ENCODE measurements at regions not wholly inside any gene's neighbourhood (a gene's known extent, or its start where the extent isn't known, plus 50 kb on each side); places are given as distances from the start of the nearest gene placed in this dataset.
A peak's percentile ranks its signal among the peaks of the same experiment; 100 is the strongest.

- no peak for TF ChIP-seq SNAPC4 (CRISPR knock-in tag; IDR thresholded peaks at IDR 0.05)
- no peak for TF ChIP-seq ZKSCAN1 (IDR thresholded peaks at IDR 0.05; ENCODE audit: low read length)
- TF ChIP-seq GABPA (IDR thresholded peaks at IDR 0.05; ENCODE audit: low read depth, low read length) = no peak
- TF ChIP-seq GABPA (CRISPR knock-in tag; IDR thresholded peaks at IDR 0.05; ENCODE audit: low read depth) = peak; percentile 46; the same call in 1 of the 2 replicates
- TF ChIP-seq ARHGAP35 (CRISPR knock-in tag; IDR thresholded peaks at IDR 0.05; ENCODE audit: borderline replicate concordance) = 0 out of 2 replicates have a peak, but pooled peaks have one; percentile 27
- peak; percentile 98 for TF ChIP-seq SKI (IDR thresholded peaks at IDR 0.05; ENCODE audit: partially characterized antibody)
- TF ChIP-seq FLYWCH1 (CRISPR knock-in tag; IDR thresholded peaks at IDR 0.05) = no peak
- TF ChIP-seq RBAK (CRISPR knock-in tag; IDR thresholded peaks at IDR 0.05) = no peak
- TF ChIP-seq PAWR (CRISPR knock-in tag; IDR thresholded peaks at IDR 0.05; ENCODE audit: borderline replicate concordance) = no peak
- no peak for TF ChIP-seq E2F2 (CRISPR knock-in tag; IDR thresholded peaks at IDR 0.05; ENCODE audit: borderline replicate concordance)
- peak; percentile 62 for TF ChIP-seq ZNF574 (CRISPR knock-in tag; IDR thresholded peaks at IDR 0.05)
- no peak for TF ChIP-seq ZNF235 (CRISPR knock-in tag; IDR thresholded peaks at IDR 0.05; ENCODE audit: borderline replicate concordance)
- TF ChIP-seq ZNF703 (CRISPR knock-in tag; IDR thresholded peaks at IDR 0.05; ENCODE audit: borderline replicate concordance) = no peak
- no peak for TF ChIP-seq BRF2 (CRISPR knock-in tag; IDR thresholded peaks at IDR 0.05)
- TF ChIP-seq ZNF780A (CRISPR knock-in tag; IDR thresholded peaks at IDR 0.05) = no peak
- TF ChIP-seq CBX1 (IDR thresholded peaks at IDR 0.05; ENCODE audit: low read depth) = no peak
Observed at GRCh38 chr3:194749631-194750490, 64.2 kb downstream of the FAM43A start (continued).
